ENCODE measurements at regions not wholly inside any gene's neighbourhood (a gene's known extent, or its start where the extent isn't known, plus 50 kb on each side); places are given as distances from the start of the nearest gene placed in this dataset.
A peak's percentile ranks its signal among the peaks of the same experiment; 100 is the strongest.

GRCh38 chr11:112584672-112585071, 324.0 kb upstream of the PLET1 start:
- no peak overlapping the region for H4K91ac ChIP-seq (replicated peaks; ENCODE audit: insufficient read length, low read length)
- POLR2A ChIA-PET (ENCODE audit: partially characterized antibody) = interaction anchor here (1.6 kb wide), 1 partner anchor 128 kb away, joined by 3 read pairs; no protein-coding TSS in a partner anchor
- H2BK20ac ChIP-seq (ENCODE audit: low read length) = no peak overlapping the region
- no peak overlapping the region for H3K23ac ChIP-seq (ENCODE audit: insufficient read length)
- H3K4me1 ChIP-seq (replicated peaks in 1 of 4; ENCODE audit: control insufficient read depth in 3 of 4, insufficient read depth in 4 of 4, low read length in 3 of 4) = peaks cover 0 to 4% (median 1%) of the 10 kb centered on the region in 4 experiments; a peak in 1 of 7 replicates
- no peak overlapping the region for H2BK15ac ChIP-seq (ENCODE audit: low read length)
- no peak overlapping the region for H2BK120ac ChIP-seq (replicated peaks; ENCODE audit: low read depth, low read length)
- H3K18ac ChIP-seq (ENCODE audit: extremely low read depth, low read length) = no peak overlapping the region
- CTCF ChIA-PET (ENCODE audit: partially characterized antibody) = interaction anchor here (0.6 to 6.2 kb wide), 35 partner anchors 8 to 712 kb away, joined by 3 to 45 read pairs (median 4); no protein-coding TSS in a partner anchor
- no peaks in the 10 kb centered on the region for H3K27me3 ChIP-seq (replicated peaks in 1 of 4; ENCODE audit: control insufficient read depth in 3 of 4, extremely low read depth in 1 of 4, insufficient read depth in 3 of 4, low read length in 3 of 4)
- H3K56ac ChIP-seq (replicated peaks; ENCODE audit: insufficient read length, low read depth, low read length) = no peak overlapping the region
- no peak overlapping the region for H3K9ac ChIP-seq (replicated peaks in 1 of 4; ENCODE audit: extremely low read depth in 1 of 4, low read depth in 3 of 4, low read length in 3 of 4)
- TF ChIP-seq EGR1 (IDR thresholded peaks at IDR 0.05; ENCODE audit: borderline replicate concordance, low read depth, low read length) (no peak), RAD21 (IDR thresholded peaks at IDR 0.05 in 1 of 2, conservative IDR thresholded peaks at IDR 0.05 in 1 of 2; ENCODE audit: low read depth in 2 of 2, low read length in 2 of 2) (peak; percentile 69 to 79), CTCF (IDR thresholded peaks at IDR 0.05; ENCODE audit: control extremely low read depth in 1 of 3, insufficient read depth in 1 of 3, low read depth in 1 of 3, low read length in 3 of 3) (peak; percentile 49 to 71 (median 66))
- H4K5ac ChIP-seq (ENCODE audit: insufficient read length, low read depth, low read length) = no peak overlapping the region
- no peak overlapping the region for H3K4me2 ChIP-seq (ENCODE audit: insufficient read depth in 1 of 2, low read depth in 2 of 2, low read length in 2 of 2)
- no peak overlapping the region for H3K27ac ChIP-seq (ENCODE audit: low read depth, low read length)
- peak; percentile 21 to 67 for DNase-seq (ENCODE audit: low read depth in 1 of 2, low spot score in 2 of 2)
- FAIRE-seq = no peak
- no peak overlapping the region for H2AK5ac ChIP-seq (ENCODE audit: low read depth, low read length)
- H3K36me3 ChIP-seq (ENCODE audit: control insufficient read depth in 2 of 4, insufficient read depth in 4 of 4, low read length in 3 of 4) = no peaks in the 10 kb centered on the region
- H3K23me2 ChIP-seq (ENCODE audit: low read depth, low read length) = no peaks in the 10 kb centered on the region
- no peaks in the 10 kb centered on the region for H4K20me1 ChIP-seq (replicated peaks in 1 of 2; ENCODE audit: control insufficient read depth in 1 of 2, insufficient read depth in 2 of 2, low read length in 2 of 2)
- H3K4me3 ChIP-seq (ENCODE audit: extremely low read depth in 1 of 4, insufficient read depth in 2 of 4, low read depth in 3 of 4, low read length in 4 of 4) = no peak overlapping the region
- H2BK5ac ChIP-seq (ENCODE audit: low read depth, low read length) = no peak overlapping the region
- no peaks in the 10 kb centered on the region for H3K79me1 ChIP-seq (ENCODE audit: low read depth, low read length)
- H2AFZ ChIP-seq (ENCODE audit: low read length) = 0 out of 2 replicates have a peak overlapping the region, but pooled peaks have one; percentile 26
- no peak overlapping the region for H3K4ac ChIP-seq (replicated peaks; ENCODE audit: insufficient read length, low read depth, low read length)
- no peaks in the 10 kb centered on the region for H3K79me2 ChIP-seq (ENCODE audit: control insufficient read depth in 1 of 2, insufficient read depth in 2 of 2, low read length in 2 of 2)
- H2BK12ac ChIP-seq (ENCODE audit: low read depth, low read length) = no peak overlapping the region
- H4K8ac ChIP-seq (ENCODE audit: extremely low read depth, insufficient read depth, low read length) = no peak overlapping the region
- H3K14ac ChIP-seq (ENCODE audit: insufficient read length) = no peak overlapping the region
- H3K9me3 ChIP-seq (ENCODE audit: insufficient read depth in 2 of 2, low read depth in 1 of 2, low read length in 1 of 2) = no peaks in the 10 kb centered on the region
- WGBS, 2 experiments (ENCODE audit: extremely low coverage in 1 of 2, insufficient coverage in 1 of 2, insufficient read length in 1 of 2, insufficient replicate concordance in 2 of 2, low coverage in 1 of 2, low lambda C conversion rate in 2 of 2, missing lambda C conversion rate in 1 of 2) = 63% methylated on average over 4 of the region's 4 CpGs; no CpG with 5 or more reads in 1 of the 2 experiments

All from H1 (cell line).